Fibroblast of skin of left quadriceps (primary cell): ENCODE measurements at regions not wholly inside any gene's neighbourhood (a gene's known extent, or its start where the extent isn't known, plus 50 kb on each side); places are given as distances from the start of the nearest gene placed in this dataset.
"Not testable (repeated sequence)": the region's sequence is repeated elsewhere in the genome, so short reads cannot be mapped to it uniquely, and the experiment has no call there.

Source experiments
- DNase-seq, 2 experiments: peaks; one replicate each; pipeline ENCODE4 v3.0.0-alpha.2; 2013; ENCODE audit warnings: low read depth in 2 of 2

DNA sequence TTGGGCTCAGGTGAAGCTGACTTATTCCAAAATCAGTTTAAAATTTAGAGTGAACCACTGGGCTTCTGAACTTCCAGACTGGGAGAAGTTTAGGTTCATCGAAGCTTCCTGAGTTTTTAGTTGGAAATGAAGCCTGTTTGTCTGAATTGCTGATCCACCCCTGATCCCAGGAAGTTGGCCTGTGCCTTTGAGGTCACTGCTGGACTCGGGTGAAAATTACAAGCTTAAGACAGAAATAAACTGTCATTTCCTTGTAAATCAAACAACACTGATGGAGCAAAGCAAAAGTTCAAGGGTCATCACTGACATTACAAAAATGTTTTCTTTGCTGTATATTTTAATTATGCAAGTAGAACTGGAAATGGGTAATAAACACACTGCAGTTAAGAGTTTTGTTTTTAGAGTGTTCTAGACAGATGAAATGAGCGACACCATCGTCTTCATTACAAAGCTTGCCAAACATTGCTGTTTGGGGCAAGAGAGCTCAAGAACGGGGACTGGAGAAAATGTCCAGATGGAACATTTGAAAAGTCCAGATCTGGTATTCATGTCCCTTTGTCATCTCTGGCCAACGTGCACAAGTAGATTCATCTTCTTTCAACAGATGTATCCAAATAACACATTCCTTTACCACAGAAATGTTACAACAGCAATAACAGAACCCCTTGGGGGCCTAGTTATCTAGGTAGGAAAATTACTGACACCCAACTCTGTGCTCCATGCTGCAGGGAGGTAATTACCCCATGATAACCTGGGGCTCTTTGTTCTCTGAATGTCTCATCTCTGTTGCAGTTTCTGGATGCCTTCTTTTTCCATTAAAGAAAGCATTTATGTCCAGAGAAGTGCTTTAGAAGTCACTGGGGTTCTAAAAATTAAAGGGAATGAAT is 142.4 kb upstream of the ERCC6L2 start:
- DNase-seq, result no peak

DNA sequence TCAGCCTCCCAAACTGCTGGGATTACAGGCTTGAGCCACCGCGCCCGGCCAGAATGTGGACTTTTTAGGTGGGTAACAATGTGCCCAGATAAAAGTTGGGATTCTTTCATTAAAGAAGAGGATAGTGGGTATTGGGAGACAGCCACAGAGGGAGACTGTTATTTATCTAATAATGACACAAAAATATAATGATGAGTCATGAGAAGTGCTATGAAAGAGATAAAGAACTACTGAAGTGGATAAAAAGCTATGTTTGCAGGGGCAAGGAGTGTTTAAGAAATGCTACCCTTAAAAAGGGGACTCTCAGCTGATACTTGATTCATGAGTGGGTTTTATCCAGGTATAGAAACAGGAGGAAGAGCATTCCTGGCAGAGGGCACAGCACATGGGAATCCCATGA is 143.6 kb upstream of the ERCC6L2 start:
- no peak for DNase-seq

DNA sequence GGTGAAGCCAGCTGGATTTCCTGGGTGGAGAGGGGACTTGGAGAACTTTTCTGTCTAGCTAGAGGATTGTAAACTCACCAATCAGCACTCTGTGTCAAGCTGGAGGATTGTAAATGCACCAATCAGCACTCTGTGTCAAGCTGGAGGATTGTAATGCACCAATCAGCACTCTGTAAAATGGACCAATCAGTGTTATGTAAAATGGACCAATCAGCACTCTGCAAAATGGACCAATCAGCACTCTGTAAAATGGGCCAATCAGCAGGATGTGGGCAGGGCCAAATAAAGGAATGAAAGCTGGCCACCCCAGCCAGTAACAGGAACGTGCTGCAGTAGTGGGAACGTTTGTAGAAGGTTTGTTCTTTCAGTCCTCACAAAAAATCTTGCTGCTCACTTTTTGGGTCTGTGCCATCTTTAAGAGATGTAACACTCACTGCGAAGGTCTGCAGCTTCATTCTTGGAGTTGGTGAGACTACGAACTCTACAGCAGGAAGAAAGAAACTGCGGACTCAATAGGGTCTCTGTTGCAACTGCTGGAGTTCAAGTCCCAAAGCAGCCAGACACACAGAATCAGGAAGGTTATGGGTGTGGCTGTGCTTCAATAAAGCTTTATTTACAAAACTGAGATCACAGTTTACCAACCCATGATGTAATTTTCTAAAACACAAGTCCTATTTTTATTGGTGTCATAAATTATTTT is 145.7 kb upstream of the ERCC6L2 start:
- DNase-seq, result no peak

DNA sequence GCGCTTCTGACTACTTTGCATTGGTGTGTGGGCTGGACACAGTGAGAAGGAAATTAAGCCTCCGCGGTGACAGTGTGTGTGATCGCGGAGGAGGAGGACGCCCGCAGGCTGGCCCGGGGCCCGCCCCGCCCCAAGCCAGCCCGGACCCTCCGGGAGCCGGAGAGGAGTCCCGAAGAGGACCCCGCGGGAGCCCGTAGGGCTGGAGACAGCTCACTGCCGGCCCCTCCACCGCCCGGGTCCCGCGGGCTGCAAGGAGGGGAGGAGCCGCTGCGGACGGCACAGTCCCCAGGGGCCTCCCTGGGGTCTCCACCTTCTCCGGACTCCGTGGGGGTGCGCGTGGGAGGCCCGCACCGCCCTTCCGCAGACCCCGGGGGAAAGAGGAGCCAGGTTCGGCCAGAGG is 146.4 kb upstream of the ERCC6L2 start:
- DNase-seq, result no peak

DNA sequence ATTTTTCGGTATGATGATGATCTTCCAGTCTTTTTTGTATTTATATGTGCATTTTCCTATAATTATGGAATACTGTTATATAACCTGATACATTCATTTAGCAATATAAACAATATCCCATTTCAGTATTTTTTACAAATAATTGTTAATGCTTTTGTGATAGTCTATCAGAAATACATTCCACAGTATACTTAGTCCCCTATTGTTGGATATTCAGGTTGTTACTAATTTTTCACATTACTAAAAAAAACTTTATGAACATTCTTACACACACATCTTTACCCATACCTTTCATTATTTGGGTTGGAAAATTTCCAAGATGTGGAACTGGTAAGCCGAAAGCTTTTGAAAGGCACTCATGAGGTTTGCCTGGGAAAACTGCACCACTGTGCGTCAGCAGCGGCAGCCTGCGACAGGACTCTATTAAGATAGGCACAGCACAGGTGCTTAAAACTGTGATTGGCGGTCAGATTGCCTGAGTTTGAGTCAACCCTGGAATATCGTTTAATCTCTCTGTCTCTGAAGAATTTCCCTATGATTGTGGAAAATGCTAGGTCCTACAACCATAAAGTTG is 147.5 kb upstream of the ERCC6L2 start:
- DNase-seq, result no peak

DNA sequence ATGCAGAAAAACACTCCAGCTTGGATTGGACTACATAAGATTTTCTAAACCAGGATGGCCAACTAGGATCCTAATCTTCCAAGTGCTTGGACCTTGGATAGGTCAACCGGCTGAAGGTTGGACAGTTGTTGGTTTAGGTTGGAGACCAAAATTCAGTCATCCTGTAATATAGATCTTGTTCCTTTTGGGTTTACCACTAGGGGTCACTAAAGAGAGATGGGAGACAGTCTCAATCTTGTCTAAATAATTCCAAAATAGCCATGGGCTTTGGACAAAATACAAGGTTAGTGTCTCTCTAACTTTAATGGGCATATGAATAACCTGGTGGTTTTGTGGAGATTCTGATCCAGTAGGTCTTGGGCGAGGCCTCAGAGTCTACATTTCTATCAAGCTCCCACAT is 148.7 kb upstream of the ERCC6L2 start:
- peak; percentile 30 to 34 for DNase-seq

DNA sequence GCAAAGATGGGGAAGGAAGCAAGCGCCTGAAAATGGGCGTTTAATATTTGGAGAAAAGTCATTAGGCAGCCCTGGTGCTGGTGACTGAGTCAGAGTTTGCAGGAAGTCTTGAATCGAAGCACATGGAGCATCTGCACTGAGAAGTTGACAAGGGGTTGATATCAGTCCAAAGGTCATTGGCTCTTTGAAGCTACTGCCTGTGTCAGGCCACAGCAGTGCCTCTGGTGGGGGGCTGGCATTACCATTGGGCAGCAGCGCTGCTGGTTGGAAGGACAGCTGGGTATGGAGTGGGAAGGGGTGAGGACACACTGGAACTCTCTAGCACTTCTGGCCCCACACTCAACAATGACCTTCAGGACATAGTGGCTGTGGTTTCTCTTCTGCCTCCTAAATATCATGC is 150.4 kb upstream of the ERCC6L2 start:
- DNase-seq, result no peak

DNA sequence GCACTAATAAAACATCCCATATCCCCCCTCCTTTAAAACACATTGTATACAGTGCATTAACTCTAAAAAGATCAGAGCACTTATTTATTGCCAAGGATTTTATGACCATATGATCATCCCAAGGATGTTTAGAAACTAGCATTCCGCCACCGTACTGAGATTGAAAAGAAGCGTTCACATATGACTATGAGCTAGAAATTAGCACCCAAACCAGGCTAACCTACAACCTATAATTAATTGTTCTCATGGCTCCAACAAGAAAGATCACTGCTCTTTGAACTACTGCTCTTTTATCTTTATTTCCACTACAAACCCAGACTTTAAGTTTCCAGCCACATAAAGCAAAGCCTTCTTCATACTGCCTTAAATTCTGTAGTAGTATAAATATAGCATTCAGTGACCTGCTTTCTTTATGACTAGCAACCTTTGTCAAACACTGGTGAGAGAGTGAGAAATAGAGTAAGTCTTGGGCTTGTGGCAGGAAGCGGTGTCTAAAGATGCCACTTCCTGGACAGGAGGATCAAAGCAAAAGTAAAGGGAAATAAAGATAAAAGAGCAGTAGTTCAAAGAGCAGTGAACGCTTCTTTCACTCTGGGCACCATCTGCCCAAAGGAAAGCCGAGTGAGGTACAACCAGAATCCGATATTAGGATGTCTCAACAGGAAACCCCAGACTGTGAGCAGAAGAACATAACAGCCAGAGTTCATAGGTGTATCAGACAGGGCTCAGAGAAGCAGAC is 151.1 kb upstream of the ERCC6L2 start:
- DNase-seq, result no peak

DNA sequence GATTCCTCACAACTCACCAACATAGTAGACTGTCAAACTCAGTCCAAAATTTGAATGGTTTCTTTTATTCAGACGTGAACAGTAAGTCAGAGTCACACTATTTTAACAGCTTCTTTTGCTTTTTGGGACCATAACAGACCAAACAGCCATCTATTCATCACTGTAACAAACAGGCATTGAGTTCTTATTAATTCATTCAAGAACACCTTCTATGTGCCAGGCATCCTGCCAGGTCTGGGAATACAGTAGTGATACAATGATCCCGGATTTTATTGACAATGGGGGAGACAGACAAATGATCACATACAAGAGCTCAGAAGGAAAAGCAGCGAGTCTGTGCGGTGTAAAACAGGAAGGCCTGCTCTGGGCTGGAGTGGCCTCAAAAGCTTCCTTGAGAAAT is 153.3 kb upstream of the ERCC6L2 start:
- no peak for DNase-seq

DNA sequence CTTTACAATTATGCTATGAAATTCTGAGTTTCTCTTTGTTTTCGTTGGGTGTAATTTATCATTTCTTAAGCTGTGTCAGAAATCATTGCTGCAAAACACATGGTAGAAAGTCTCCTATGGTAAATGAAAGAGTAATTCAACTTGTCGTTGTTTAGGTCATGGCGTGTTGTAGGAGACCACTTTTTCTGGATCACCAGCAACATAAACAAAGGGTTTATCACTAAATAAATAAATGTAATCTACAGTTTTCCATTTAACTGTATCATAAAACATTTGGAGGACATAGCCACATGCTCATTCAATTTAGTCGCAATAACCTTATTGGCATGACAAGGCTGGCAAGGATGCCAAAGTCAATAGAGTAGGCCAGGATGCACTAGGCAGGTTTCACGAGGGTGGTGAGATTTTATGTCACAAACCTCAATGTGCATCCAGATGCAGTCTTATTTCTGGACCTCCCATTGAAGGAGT is 154.4 kb upstream of the ERCC6L2 start:
- no peak for DNase-seq

DNA sequence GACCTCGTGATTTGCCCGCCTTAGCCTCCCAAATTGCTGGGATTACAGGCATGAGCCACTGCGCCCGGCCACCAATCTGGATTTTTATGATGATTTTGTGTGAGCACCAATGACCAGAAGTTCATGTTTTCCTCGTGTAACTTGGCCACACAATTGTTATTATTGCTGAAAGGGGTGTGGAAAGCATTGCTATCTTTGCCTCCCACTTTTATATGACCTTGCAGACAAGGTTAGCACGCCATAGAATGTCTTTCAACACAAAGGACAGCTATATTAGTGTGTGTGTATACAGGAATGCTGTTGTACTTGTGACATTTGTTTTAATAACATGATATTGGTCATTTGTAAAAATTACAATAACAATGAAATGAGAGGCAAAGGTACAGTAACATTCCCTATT is 155.0 kb upstream of the ERCC6L2 start:
- DNase-seq, result no peak

DNA sequence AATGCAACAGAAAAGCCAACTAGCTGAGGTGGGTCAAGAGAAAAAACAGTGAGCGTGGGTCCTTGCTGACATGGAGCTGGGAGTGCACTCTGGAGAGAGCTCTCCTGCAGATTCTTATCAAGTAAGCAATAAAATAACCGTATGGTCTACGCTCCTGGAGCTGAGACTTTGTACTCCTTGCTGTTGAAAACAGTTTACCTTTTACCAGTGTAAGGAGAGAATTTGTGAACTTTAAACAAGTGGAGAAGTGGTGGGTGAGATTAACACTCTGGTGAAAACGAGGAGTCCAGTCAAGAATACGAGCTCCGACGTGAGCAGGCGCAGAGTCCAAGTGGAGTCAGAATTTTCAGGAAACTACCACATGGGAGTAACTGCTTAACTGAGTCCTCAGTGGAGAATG is 156.1 kb upstream of the ERCC6L2 start:
- no peak for DNase-seq

DNA sequence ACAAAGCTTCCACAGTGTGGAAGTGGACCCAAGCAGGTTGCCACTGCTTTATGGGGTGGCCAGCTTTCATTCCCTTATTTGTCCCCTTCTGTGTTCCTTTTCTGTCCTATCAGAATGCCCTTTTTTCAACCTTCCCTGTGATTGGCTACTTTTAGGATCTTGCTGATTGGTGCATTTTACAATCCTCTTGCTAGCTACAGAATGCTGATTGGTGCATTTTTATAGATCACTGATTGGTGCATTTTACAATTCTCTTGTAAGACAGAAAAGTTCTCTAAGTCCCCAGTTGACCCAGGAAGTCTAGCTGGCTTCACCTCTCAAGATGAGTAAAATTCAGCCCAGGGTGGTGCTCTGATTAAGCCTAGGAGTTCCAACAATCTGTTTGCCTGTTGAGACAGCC is 157.2 kb upstream of the ERCC6L2 start:
- no peak for DNase-seq

DNA sequence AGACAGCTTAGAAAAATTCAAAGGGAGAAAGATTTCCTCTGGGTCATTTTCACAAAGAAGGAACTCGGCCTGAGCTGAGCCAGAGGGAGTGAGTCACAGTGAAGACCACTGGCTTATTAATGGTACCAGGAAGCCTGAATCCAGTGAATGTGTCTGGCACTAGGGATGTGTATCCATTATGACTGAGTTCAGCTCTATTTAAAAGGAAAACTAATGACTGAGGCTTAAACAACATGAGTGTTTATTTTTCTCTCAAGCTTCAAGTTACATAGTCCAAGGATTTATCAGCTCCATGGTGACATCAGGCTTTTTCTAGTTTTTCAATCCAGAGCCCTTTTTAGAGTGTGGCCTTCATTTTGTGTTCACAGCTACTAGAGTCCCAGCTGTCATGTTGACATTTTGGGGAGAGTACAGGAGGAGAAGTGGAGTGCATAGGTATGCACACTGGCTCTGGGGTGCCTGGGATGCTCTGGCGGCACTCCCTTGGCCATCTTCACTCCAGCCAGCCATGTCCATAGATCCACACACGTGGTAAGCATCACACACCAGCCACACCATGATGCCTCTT is 159.5 kb upstream of the ERCC6L2 start:
- no peak for DNase-seq

DNA sequence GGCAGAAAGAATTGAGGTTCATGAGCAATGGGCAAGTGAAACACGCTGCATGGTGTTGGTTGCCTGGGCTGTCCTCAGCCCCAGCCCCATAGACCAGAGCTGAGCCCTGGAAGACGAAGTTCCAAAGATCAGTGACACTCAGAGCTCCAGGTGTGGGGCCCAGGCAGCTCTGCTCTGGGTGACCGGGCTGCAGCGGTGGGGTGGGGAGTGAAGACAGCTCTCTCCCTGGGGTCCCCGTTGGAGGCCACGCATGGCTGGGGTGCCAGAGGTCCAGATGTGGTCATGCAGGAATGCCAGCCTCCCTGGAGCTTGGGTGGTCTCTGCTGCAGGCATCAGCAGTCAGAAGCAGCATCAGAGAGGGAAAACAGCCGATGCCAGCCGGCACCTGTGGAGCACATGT is 165.0 kb upstream of the ERCC6L2 start:
- DNase-seq, result no peak

DNA sequence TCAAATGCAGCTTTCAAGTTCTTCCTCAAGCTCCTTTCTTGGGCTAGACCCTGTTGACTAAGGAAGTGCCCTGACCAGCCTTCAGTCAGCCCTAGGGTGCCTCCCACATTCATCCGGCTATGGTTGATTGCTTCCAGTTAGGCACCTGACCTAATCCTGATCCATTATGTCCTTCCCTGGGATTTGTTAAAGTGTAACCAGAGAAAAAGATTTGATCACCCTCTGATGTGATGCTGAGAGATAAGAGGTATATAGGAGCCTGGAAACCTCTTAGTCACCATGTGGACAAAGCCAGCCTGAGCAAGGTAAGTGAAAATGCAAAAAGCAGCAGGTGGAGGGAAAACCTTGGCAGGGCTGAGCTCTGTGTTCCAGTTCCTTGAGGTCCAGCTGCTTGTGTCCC is 178.8 kb upstream of the ERCC6L2 start:
- no peak for DNase-seq

DNA sequence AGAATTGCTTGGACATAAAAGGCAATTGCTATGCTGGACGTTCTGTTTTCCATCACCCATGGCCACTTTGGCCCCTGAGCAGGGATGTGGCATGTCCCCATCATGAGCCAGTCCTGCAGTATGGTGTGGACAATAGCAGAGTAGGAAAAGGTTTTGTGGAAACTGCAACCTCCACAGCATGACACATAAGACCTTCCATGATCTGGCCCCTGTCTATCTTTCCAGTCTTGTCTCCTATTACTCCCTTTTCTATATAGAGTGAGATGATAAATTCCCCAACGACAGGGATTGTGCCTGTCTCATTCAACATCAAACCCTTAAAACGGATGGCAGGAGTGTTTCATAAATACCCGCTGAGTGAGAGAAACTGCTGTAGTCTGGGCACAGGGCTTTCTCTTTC is 174.7 kb upstream of the PTCH1 start:
- DNase-seq, result no peak

DNA sequence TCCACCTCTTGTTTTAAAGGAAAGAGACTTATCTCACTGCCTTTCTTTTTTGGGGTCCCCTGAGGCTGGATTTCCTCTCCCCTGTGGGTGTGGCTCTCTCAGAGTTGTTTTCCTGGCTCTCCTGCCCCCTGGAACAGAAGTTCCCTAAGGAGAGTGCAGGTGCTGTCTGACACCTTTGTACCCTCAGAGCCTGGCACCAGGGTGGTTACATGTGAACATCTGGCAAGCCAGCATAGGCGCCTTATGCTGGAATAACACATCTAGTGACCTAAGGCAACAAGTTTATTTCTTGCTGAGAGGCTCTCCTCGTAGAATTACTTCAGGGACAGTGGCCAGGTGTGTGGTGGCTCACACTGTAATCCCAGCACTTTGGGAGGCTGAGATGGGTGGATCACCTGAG is 172.9 kb upstream of the PTCH1 start:
- DNase-seq, result no peak

DNA sequence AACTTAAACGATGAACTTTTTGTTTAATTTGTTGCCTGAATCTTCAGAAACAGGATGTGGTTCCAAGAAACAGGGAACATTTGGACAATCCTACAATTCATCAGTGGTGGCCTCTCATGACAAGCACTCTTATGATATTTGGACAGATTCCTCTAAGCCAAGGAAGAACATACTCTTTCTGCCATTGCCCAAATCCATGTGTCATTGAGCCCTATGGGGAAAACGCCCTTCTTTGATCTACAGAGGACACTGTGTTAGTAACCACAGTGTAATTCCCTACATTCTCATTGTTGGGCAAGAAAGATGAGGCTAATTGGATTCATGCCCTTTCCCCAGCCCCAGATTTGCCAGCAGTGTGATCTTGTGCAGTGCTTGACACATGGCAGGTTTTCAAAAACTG is 167.7 kb upstream of the PTCH1 start:
- no peak for DNase-seq

DNA sequence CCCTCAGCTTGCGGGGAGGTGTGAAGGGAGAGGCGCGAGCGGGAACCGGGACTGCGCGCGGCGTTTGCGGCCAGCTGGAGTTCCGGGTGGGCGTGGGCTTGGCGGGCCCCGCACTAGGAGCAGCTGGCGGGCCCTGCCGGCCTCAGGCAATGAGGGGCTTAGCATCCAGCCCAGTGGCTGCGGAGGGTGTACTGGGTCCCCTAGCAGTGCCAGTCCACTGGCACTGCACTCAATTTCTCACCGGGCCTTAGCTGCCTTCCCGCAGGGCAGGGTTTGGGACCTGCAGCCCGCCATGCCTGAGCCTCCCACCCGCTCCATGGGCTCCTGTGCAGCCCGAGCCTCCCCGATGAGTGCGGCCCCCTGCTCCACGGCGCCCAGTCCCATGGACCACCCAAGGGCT is 163.5 kb upstream of the PTCH1 start:
- DNase-seq, result not testable (repeated sequence)

DNA sequence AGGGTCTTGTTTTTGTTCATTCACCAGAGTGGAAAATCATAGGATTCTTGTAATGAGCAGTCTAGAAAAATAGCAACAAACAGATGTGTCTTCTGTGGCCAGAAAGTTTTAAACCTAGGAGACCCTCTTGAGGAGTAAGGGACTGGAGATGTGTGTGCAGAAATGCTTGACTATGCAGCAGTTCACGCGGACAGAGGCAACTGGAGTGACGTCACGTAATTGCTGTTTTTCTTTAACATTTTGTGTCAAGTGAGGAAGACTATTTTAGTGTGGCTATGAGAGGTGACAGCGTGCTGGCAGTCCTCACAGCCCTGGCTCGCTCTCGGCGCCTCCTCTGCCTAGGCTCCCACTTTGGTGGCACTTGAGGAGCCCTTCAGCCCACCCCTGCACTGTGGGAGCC is 163.1 kb upstream of the PTCH1 start:
- DNase-seq, result no peak

DNA sequence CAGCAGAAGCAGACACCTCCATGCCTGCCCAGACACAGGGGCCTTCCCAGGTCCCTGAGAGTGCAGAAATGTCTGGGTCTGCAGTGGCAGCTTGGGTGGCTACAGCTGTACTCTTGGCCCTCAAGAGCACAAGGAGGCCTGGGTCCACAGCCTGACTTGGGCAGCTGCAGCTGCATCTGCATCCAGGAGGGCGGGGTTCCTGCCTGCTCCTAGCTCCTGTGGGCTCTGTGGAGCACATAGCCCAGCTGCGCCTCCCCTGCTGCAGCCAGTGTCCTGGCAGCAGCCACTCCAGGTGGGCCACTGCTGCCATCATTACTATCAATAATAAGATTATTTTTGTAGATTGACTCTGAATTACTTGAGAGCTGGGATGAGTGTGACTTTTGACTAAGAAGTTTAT is 162.0 kb upstream of the PTCH1 start:
- no peak for DNase-seq
